ENCODE measurements at regions not wholly inside any gene's neighbourhood (a gene's known extent, or its start where the extent isn't known, plus 50 kb on each side); places are given as distances from the start of the nearest gene placed in this dataset.

DNA sequence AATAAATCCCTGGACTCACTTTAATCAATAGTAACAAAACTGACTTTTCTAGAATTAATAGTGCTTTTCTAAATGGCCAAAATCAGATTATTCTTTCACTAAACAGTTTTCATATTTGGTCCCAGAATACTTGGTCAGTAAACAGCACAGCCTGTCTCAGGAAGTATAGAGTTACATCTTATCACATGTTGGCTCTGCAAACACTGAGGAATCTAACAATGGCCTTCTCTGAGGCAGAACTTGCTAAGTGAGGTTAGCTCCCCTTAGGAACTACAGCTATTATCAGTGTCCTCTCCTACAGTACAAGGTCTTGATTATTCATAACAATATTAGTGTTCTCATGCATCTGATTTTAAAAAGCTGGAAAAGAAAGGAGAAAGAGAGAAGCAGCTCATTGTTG, 1622.8 kb downstream of the HACE1 start:
- DNase-seq (ENCODE audit: insufficient read length, low spot score) (no peak), FAIRE-seq (no peak)
- TF ChIP-seq, protein P1, sequence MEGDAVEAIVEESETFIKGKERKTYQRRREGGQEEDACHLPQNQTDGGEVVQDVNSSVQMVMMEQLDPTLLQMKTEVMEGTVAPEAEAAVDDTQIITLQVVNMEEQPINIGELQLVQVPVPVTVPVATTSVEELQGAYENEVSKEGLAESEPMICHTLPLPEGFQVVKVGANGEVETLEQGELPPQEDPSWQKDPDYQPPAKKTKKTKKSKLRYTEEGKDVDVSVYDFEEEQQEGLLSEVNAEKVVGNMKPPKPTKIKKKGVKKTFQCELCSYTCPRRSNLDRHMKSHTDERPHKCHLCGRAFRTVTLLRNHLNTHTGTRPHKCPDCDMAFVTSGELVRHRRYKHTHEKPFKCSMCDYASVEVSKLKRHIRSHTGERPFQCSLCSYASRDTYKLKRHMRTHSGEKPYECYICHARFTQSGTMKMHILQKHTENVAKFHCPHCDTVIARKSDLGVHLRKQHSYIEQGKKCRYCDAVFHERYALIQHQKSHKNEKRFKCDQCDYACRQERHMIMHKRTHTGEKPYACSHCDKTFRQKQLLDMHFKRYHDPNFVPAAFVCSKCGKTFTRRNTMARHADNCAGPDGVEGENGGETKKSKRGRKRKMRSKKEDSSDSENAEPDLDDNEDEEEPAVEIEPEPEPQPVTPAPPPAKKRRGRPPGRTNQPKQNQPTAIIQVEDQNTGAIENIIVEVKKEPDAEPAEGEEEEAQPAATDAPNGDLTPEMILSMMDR (IDR thresholded peaks at IDR 0.05; ENCODE audit: insufficient read depth, missing control alignments) = no peak

DNA sequence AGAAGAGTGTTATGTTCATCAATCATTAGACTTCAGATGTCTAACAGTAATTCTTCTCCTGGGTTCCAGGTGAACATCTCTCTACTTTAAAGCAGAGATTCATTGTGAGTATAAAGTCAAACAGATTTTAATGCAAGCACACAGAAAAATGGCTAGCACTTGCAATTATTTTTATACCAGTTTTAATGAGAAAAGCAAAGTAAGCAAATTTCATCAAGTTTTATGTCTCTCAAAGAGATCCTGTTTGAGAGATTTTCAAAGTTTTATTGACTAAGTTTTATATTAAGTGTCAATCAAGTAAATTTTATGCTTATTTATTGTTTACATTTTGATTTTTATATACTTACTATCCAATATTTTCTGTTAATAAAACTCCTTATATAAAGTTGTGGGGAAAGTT, 1628.5 kb downstream of the HACE1 start:
- FAIRE-seq (no peak), DNase-seq (ENCODE audit: insufficient read length, low spot score) (no peak)
- TF ChIP-seq, protein P1 (IDR thresholded peaks at IDR 0.05; ENCODE audit: insufficient read depth, missing control alignments) = no peak

DNA sequence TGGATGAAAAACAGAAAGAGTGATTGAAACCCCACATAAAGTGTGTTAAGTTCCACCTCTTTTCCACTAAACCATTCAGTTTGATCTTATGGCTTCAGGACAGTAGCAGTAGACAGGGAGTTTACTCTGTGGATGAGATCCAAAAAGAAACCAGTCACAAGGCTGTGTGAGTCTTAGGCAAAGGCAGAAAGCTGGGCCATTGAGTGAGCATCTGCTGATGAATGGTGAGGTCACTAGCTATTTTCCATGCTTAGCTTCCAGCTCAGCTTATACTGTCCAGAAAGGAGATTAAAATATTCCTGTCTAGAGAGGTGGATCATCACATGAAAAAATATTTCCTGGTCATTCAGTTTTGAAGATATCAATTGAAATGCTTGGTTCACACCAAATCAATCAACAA, 1643.9 kb downstream of the HACE1 start:
- TF ChIP-seq, protein P1 (IDR thresholded peaks at IDR 0.05; ENCODE audit: insufficient read depth, missing control alignments) = no peak
- FAIRE-seq (no peak), DNase-seq (ENCODE audit: insufficient read length, low spot score) (no peak)

DNA sequence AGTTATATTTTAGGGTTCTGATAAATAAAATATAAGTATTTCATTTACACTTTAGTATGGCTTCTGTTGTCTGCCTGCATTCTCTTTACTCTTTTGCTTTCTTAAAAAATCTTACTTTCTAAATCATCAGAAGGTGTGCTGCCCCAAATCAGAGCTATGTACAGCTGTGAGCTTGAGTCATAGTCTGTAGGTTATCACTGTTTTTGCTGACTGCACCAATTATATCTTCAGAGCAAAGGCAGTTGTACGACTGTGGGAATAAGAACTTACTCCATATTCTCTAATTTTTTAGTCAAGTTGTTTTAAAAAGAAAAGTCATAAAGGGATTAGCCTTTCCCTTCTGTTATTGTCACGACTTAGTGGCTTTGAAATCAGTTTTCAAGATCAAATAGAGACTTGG, 1649.0 kb downstream of the HACE1 start:
- DNase-seq (ENCODE audit: insufficient read length, low spot score) (no peak), FAIRE-seq (no peak)
- TF ChIP-seq, protein P1 (IDR thresholded peaks at IDR 0.05; ENCODE audit: insufficient read depth, missing control alignments) = no peak

DNA sequence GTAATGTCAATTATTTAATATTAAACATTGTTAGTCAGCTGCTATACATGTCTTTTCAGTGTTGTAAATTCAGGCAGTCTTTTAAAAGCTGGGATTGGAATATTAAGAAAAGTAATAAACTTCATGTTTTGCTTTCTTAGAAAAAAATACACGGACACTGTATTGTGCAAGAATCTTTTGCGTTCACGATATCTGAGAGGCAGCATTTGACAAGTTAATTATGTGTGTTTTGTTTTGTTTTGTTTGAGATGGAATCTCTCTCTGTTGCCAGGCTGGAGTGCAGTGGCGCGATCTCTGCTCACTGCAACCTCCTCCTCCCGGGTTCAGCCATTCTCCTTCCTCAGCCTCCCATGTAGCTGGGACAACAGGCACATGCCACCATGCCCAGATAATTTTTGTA, 1661.3 kb downstream of the HACE1 start:
- TF ChIP-seq, protein P1 (IDR thresholded peaks at IDR 0.05; ENCODE audit: insufficient read depth, missing control alignments) = no peak
- DNase-seq (ENCODE audit: insufficient read length, low spot score) (no peak), FAIRE-seq (no peak)

DNA sequence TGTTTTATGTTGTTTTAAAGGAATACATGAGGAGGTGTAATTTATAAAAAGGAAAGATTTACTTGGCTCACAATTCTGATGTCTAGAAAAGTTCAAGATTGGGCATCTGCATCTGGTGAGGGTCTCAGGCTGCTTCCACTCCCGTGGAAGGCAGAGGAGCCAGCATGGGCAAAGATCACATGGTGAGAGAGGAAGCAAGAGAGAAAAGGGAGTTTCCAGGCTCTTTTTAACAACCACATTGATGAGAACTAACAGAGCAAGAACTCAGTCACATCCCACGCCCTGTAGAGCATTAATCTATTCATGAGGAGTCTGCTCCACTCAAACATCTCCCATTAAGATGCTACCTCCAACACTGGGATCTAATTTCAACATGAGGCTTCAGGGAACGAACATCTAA, 1666.3 kb downstream of the HACE1 start:
- no peak for DNase-seq (ENCODE audit: insufficient read length, low spot score)
- FAIRE-seq = no peak
- TF ChIP-seq, protein P1 (IDR thresholded peaks at IDR 0.05; ENCODE audit: insufficient read depth, missing control alignments) = no peak

DNA sequence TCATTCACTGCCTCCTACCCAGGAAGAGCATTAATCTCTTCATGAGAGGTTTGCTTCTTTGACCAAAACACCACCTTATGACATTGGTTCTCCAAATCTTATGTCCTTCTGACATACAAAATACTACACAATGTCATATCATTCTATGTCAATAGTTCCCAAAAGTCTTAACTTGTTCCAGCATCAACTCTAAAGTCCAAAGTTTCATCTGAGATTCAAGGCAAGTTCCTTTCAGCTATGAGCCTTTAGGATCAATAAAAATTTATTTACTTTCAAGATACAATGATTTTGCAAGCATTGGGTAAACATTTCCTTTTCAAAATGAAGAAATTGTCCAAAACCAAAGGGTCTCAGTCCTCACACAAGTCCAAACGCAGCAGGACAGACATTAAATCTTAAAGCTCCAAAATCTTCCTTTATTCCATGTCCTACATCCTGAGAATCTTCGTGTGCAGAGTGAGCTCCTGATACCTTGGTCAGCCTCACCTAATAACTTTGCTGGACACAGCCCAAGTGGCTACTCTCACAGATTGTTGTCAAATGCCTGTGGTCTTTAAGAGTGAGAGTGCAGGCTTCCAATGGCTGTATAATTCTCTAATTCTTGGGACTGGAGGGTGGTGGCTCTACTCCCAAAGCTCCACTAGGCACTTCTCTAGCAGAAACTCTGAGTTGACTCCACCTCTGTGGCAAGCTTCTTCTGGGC, 1668.2 kb downstream of the HACE1 start:
- FAIRE-seq (no peak), DNase-seq (ENCODE audit: insufficient read length, low spot score) (no peak)
- TF ChIP-seq, protein P1 (IDR thresholded peaks at IDR 0.05; ENCODE audit: insufficient read depth, missing control alignments) = no peak
